Neural cell (in vitro differentiated cells): ENCODE measurements at regions not wholly inside any gene's neighbourhood (a gene's known extent, or its start where the extent isn't known, plus 50 kb on each side); places are given as distances from the start of the nearest gene placed in this dataset.

Source experiments
- H2AFZ ChIP-seq: fragments of 200-600, 300-800 bp; sonication (generic), shearing (Covaris generic); 2 replicates; pipeline ENCODE4 v1.6.0; 2014; ENCODE audit warnings: low read depth, mild to moderate bottlenecking, antibody characterized with exemption, low read length, moderate library complexity
- H3F3A ChIP-seq: fragments of 200-600 bp; shearing (Covaris generic); 2 replicates; pipeline ENCODE4 v1.6.1; 2016; ENCODE audit warnings: mild to moderate bottlenecking, moderate library complexity, mixed read lengths, antibody characterized with exemption, low read length; ENCODE audit not compliant: insufficient read depth, poor library complexity, severe bottlenecking
- H3K27ac ChIP-seq: fragments of 200-600, 300-800 bp; sonication (generic), shearing (Covaris generic); 2 replicates; pipeline ENCODE4 v1.5.1; 2014; ENCODE audit warnings: mild to moderate bottlenecking, low read length, moderate library complexity
- H3K27me3 ChIP-seq: fragments of 300-800, 200-600 bp; sonication (generic), shearing (Covaris generic); 2 replicates; pipeline ENCODE4 v1.6.0; 2014; ENCODE audit warnings: mild to moderate bottlenecking, low read depth, low read length, moderate library complexity; ENCODE audit not compliant: insufficient read depth
- H3K36me3 ChIP-seq: fragments of 300-800, 200-600 bp; sonication (generic), shearing (Covaris generic); 2 replicates; pipeline ENCODE4 v1.5.1; 2014; ENCODE audit warnings: mild to moderate bottlenecking, antibody characterized with exemption, low read length, moderate library complexity; ENCODE audit not compliant: insufficient read depth
- H3K4me2 ChIP-seq: fragments of 300-800, 200-600 bp; sonication (generic), shearing (Covaris generic); 2 replicates; pipeline ENCODE4 v1.6.0; 2014; ENCODE audit warnings: mild to moderate bottlenecking, low read length
- H3K4me3 ChIP-seq: fragments of 300-800, 200-600 bp; sonication (generic), shearing (Covaris generic); 2 replicates; pipeline ENCODE4 v1.5.1; 2014; ENCODE audit warnings: mild to moderate bottlenecking, low read length, moderate library complexity
- H3K79me2 ChIP-seq: fragments of 200-600 bp; shearing (Covaris generic); replicated peaks from 2 replicates; pipeline ENCODE4 v1.6.0; 2014; ENCODE audit warnings: mild to moderate bottlenecking, low read length, moderate library complexity; ENCODE audit not compliant: insufficient read depth
- H3K9ac ChIP-seq: fragments of 300-800, 200-600 bp; sonication (generic), shearing (Covaris generic); 2 replicates; pipeline ENCODE4 v1.6.1; 2016; ENCODE audit warnings: mild to moderate bottlenecking, low read length, mixed read lengths
- H3K9me2 ChIP-seq: fragments of 200-600 bp; shearing (Covaris generic); 2 replicates; pipeline ENCODE4 v1.6.1; 2016; ENCODE audit warnings: mild to moderate bottlenecking, low read length, mixed read lengths; ENCODE audit not compliant: insufficient read depth
- H3K9me3 ChIP-seq: fragments of 200-600, 300-800 bp; sonication (generic), shearing (Covaris generic); 2 replicates; pipeline ENCODE4 v1.6.1; 2016; ENCODE audit warnings: mild to moderate bottlenecking, mixed run types, low read length, moderate library complexity, mixed read lengths
- H4K20me1 ChIP-seq: fragments of 200-600 bp; shearing (Covaris generic); 2 replicates; pipeline ENCODE4 v1.6.1; 2016; ENCODE audit warnings: mild to moderate bottlenecking, mixed run types; ENCODE audit not compliant: insufficient read depth
- EP300 ChIP-seq: fragments of 450-650 bp; conservative IDR thresholded peaks from 2 replicates; pipeline ENCODE4 v1.6.1; 2014; ENCODE audit warnings: antibody characterized with exemption, mild to moderate bottlenecking, moderate library complexity; ENCODE audit not compliant: poor library complexity, severe bottlenecking
- EZH2 ChIP-seq: fragments of 200-600, 300-800 bp; shearing (Covaris generic), sonication (generic); IDR thresholded peaks from 2 replicates; pipeline ENCODE4 v1.6.1; 2014; ENCODE audit warnings: antibody characterized with exemption, low read length, borderline replicate concordance, mild to moderate bottlenecking; ENCODE audit not compliant: insufficient read depth, poor library complexity, severe bottlenecking
- MXI1 ChIP-seq: fragments of 450-650 bp; conservative IDR thresholded peaks from 2 replicates; pipeline ENCODE4 v1.6.1; 2014; ENCODE audit warnings: antibody characterized with exemption, mild to moderate bottlenecking; ENCODE audit not compliant: poor library complexity, severe bottlenecking
- RAD21 ChIP-seq: fragments of 450-650 bp; conservative IDR thresholded peaks from 2 replicates; pipeline ENCODE4 v1.6.1; 2014; ENCODE audit warnings: antibody characterized with exemption, mild to moderate bottlenecking, moderate library complexity
- REST ChIP-seq: IDR thresholded peaks from 2 replicates; pipeline ENCODE4 v1.6.1; 2012; ENCODE audit warnings: borderline replicate concordance
- SMC3 ChIP-seq: fragments of 450-650 bp; conservative IDR thresholded peaks from 2 replicates; pipeline ENCODE4 v1.6.1; 2014; ENCODE audit warnings: antibody characterized with exemption, mild to moderate bottlenecking, moderate library complexity; ENCODE audit not compliant: poor library complexity
- TAF1 ChIP-seq: IDR thresholded peaks from 2 replicates; pipeline ENCODE4 v1.6.1; 2012; ENCODE audit warnings: low read depth
- TF ChIP-seq, protein P1 (sequence below): fragments of 450-650 bp; IDR thresholded peaks from 2 replicates; pipeline ENCODE4 v1.5.1; 2014; ENCODE audit warnings: antibody characterized with exemption, mild to moderate bottlenecking, moderate library complexity; ENCODE audit not compliant: poor library complexity, severe bottlenecking

DNA sequence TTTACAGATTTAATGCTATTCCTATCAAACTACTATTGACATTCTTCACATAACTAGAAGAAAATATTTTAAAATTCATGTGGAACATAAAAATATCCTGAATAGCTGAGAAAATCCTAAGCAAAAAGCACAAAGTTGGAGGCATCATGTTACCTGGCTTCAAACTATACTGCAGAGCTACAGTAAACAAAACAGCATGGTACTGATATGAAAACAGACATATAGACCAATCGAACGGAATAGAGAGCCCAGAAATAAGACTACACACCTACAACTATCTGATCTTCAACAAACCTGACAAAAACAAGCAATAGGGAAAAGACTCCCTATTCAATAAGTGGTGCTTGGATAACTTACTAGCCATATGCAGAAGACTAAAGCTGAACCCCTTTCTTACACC is 273.4 kb upstream of the GRIA3 start:
- no peaks in the 10 kb centered on the region for H3K79me2 ChIP-seq
- H3K4me3 ChIP-seq = no peak overlapping the region
- TF ChIP-seq RAD21 = no peak
- TF ChIP-seq, protein P1, sequence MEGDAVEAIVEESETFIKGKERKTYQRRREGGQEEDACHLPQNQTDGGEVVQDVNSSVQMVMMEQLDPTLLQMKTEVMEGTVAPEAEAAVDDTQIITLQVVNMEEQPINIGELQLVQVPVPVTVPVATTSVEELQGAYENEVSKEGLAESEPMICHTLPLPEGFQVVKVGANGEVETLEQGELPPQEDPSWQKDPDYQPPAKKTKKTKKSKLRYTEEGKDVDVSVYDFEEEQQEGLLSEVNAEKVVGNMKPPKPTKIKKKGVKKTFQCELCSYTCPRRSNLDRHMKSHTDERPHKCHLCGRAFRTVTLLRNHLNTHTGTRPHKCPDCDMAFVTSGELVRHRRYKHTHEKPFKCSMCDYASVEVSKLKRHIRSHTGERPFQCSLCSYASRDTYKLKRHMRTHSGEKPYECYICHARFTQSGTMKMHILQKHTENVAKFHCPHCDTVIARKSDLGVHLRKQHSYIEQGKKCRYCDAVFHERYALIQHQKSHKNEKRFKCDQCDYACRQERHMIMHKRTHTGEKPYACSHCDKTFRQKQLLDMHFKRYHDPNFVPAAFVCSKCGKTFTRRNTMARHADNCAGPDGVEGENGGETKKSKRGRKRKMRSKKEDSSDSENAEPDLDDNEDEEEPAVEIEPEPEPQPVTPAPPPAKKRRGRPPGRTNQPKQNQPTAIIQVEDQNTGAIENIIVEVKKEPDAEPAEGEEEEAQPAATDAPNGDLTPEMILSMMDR = no peak
- no peak for TF ChIP-seq MXI1
- TF ChIP-seq EP300 = no peak
- no peak for TF ChIP-seq SMC3
- no peak for TF ChIP-seq EZH2
- H3K27me3 ChIP-seq = no peaks in the 10 kb centered on the region
- H3K9me3 ChIP-seq = no peaks in the 10 kb centered on the region
- no peak overlapping the region for H3K27ac ChIP-seq
- no peak overlapping the region for H2AFZ ChIP-seq
- H3F3A ChIP-seq = no peaks in the 10 kb centered on the region
- no peaks in the 10 kb centered on the region for H3K36me3 ChIP-seq
- H4K20me1 ChIP-seq = no peaks in the 10 kb centered on the region
- no peak overlapping the region for H3K9ac ChIP-seq
- no peaks in the 10 kb centered on the region for H3K9me2 ChIP-seq
- no peak overlapping the region for H3K4me2 ChIP-seq

GRCh38 chrX:122913134-122913533 is 270.9 kb upstream of the GRIA3 start:
- TF ChIP-seq MXI1 (no peak), TAF1 (no peak), RAD21 (no peak), SMC3 (no peak), EP300 (no peak), REST (no peak)
- TF ChIP-seq, protein P1 = no peak
- no peak overlapping the region for H3K9ac ChIP-seq
- H3K36me3 ChIP-seq = no peaks in the 10 kb centered on the region
- no peaks in the 10 kb centered on the region for H4K20me1 ChIP-seq
- no peak overlapping the region for H3K4me3 ChIP-seq
- H3F3A ChIP-seq = no peaks in the 10 kb centered on the region
- H3K9me3 ChIP-seq = no peaks in the 10 kb centered on the region
- no peaks in the 10 kb centered on the region for H3K79me2 ChIP-seq
- H3K27ac ChIP-seq = no peak overlapping the region
- no peaks in the 10 kb centered on the region for H3K9me2 ChIP-seq
- H2AFZ ChIP-seq = no peak overlapping the region
- H3K27me3 ChIP-seq = no peaks in the 10 kb centered on the region
- H3K4me2 ChIP-seq = no peak overlapping the region
